Body of pancreas (tissue), 4 donors: ENCODE measurements at regions not wholly inside any gene's neighbourhood (a gene's known extent, or its start where the extent isn't known, plus 50 kb on each side); places are given as distances from the start of the nearest gene placed in this dataset.

Experiments used
- CTCF ChIP-seq, 7 experiments: fragments of 450-650 bp in 4 of 7; fragments of 200-600 bp in 3 of 7; sonication (generic) in 3 of 7; IDR thresholded peaks; one replicate each; pipeline ENCODE4 v1.5.1; 2016 to 2019; ENCODE audit warnings: antibody characterized with exemption in 7 of 7
- POLR2A ChIP-seq, 3 donors: fragments of 450-650 bp; IDR thresholded peaks; one replicate each; pipeline ENCODE4 v1.6.1; 2016; ENCODE audit warnings: antibody characterized with exemption in 3 of 3, mild to moderate bottlenecking in 2 of 3

GRCh38 chr17:5817475-5818395 lies 233.4 kb upstream of the NLRP1 start:
- TF ChIP-seq CTCF (IDR thresholded peaks at IDR 0.05) (no peak), POLR2A (IDR thresholded peaks at IDR 0.05) (no peak)
